GM12878 (cell line): ENCODE measurements at regions not wholly inside any gene's neighbourhood (a gene's known extent, or its start where the extent isn't known, plus 50 kb on each side); places are given as distances from the start of the nearest gene placed in this dataset.

ENCODE experiments used
- ATAC-seq: fragments of 200-7000 bp; cut with Tn5 transposase; 3 replicates; pipeline ENCODE4 v1.9.1; 2020; ENCODE audit warnings: mild to moderate bottlenecking, moderate library complexity
- BruUV-seq: library from RNA; stranded (reverse); fragments of 400-500 nt; replicated peaks from 2 replicates; lab custom pipeline; 2021; lab: Mats Ljungman, UMichigan
- CTCF ChIA-PET: fragments of 300-600 bp; sonication (Branson Sonifier 250); formaldehyde crosslinking; extraction: SDS; loops from one replicate; lab custom pipeline; 2021; ENCODE audit warnings: inconsistent platforms; lab: Yijun Ruan, JAX
- POLR2A ChIA-PET: fragments of 350-600 bp; formaldehyde crosslinking; extraction: SDS; loops from one replicate; lab custom pipeline; 2021; ENCODE audit warnings: inconsistent platforms; lab: Charles Lee
- RAD21 ChIA-PET: fragments of 300-600 bp; sonication (Branson Sonifier 250); formaldehyde crosslinking; loops from one replicate; lab custom pipeline; 2023; ENCODE audit warnings: antibody characterized with exemption; ENCODE audit not compliant: unreplicated experiment; lab: Charles Lee
- SMC1A ChIA-PET: fragments of 300-600 bp; sonication (Branson Sonifier 250); formaldehyde crosslinking; loops from one replicate; lab custom pipeline; 2023; ENCODE audit not compliant: unreplicated experiment, uncharacterized antibody; lab: Charles Lee
- DNase-seq: peaks from one replicate; pipeline ENCODE4 v3.0.0-alpha.2; 2011; ENCODE audit warnings: low read depth, low spot score
- FAIRE-seq: peaks from 3 replicates; lab custom pipeline; 2011; peaks lifted over from hg19 to GRCh38; lab: Jason Lieb, UNC
- H2AFZ ChIP-seq: 2 replicates; pipeline ENCODE4 v1.6.0; 2011; ENCODE audit warnings: low read depth, low read length, control low read depth; ENCODE audit not compliant: control insufficient read depth
- H3K27ac ChIP-seq: 2 replicates; pipeline ENCODE4 v1.5.1; 2011; ENCODE audit warnings: control low read depth; ENCODE audit not compliant: control insufficient read depth, insufficient read depth
- H3K27me3 ChIP-seq, 2 experiments: replicated peaks in 1 of 2; 2 replicates each; pipeline versions ENCODE4 v1.6.0 to v1.6.1; 2011; ENCODE audit warnings: low read length in 1 of 2; ENCODE audit not compliant: control insufficient read depth in 2 of 2, insufficient read depth in 2 of 2
- H3K36me3 ChIP-seq, 2 experiments: 2 replicates each; pipeline ENCODE4 v1.5.1; 2011; ENCODE audit warnings: low read length in 1 of 2; ENCODE audit not compliant: control insufficient read depth in 2 of 2, insufficient read depth in 2 of 2
- H3K4me1 ChIP-seq: 2 replicates; pipeline ENCODE4 v1.6.1; 2011; ENCODE audit warnings: mild to moderate bottlenecking, low read length, moderate library complexity, mixed read lengths; ENCODE audit not compliant: control insufficient read depth, insufficient read depth
- H3K4me2 ChIP-seq: 2 replicates; pipeline ENCODE4 v1.6.0; 2011; ENCODE audit warnings: control low read depth; ENCODE audit not compliant: control insufficient read depth, insufficient read depth
- H3K4me3 ChIP-seq: fragments of 200-600 bp; sonication (generic); 2 replicates; pipeline ENCODE4 v1.5.1; 2016
- H3K79me2 ChIP-seq: 2 replicates; pipeline ENCODE4 v1.6.0; 2011; ENCODE audit warnings: low read length; ENCODE audit not compliant: control insufficient read depth, insufficient read depth
- H3K9ac ChIP-seq: 2 replicates; pipeline ENCODE4 v1.8.0; 2011; ENCODE audit warnings: low read length, control low read depth, mixed read lengths; ENCODE audit not compliant: control insufficient read depth, insufficient read depth
- H3K9me3 ChIP-seq: replicated peaks from 3 replicates; pipeline ENCODE4 v1.5.1; 2011; ENCODE audit warnings: mild to moderate bottlenecking, low read length; ENCODE audit not compliant: control insufficient read depth, insufficient read depth
- H4K20me1 ChIP-seq: 2 replicates; pipeline ENCODE4 v1.6.0; 2011; ENCODE audit not compliant: control insufficient read depth, insufficient read depth
- CBFB ChIP-seq: IDR thresholded peaks from 2 replicates; pipeline ENCODE4 v1.6.1; 2016; ENCODE audit warnings: antibody characterized with exemption, low read depth
- KAT2A ChIP-seq: conservative IDR thresholded peaks from 2 replicates; pipeline ENCODE4 v1.6.1; 2011; ENCODE audit warnings: low read depth, low read length; ENCODE audit not compliant: control insufficient read depth
- SIX5 ChIP-seq: IDR thresholded peaks from 2 replicates; pipeline ENCODE4 v1.6.1; 2011; ENCODE audit warnings: mild to moderate bottlenecking, low read depth, low read length, moderate library complexity; ENCODE audit not compliant: severe bottlenecking
- SUZ12 ChIP-seq: fragments of 200-600 bp; sonication (generic); IDR thresholded peaks from one replicate; pipeline ENCODE4 v1.6.1; 2018; ENCODE audit warnings: antibody characterized with exemption, mild to moderate bottlenecking; ENCODE audit not compliant: unreplicated experiment
- WGBS: methylation state at CpG from one replicate; pipeline ENCODE4 v1.1.6; 2016; ENCODE audit warnings: low lambda C conversion rate; ENCODE audit not compliant: insufficient replicate concordance, insufficient coverage; ENCODE audit errors: missing lambda C conversion rate; 5-methylcytosine and 5-hydroxymethylcytosine counted together
- in situ Hi-C: fragments of 300-500 bp; cut with MboI; formaldehyde crosslinking; loops from 9 replicates; pipeline ENCODE4 v1.14.3; 2018; ENCODE audit warnings: mixed read lengths
- intact Hi-C: fragments of 100-400 bp; cut with micrococcal nuclease; formaldehyde crosslinking; loops from one replicate; pipeline ENCODE4 v1.14.2; 2022; ENCODE audit not compliant: unreplicated experiment

DNA sequence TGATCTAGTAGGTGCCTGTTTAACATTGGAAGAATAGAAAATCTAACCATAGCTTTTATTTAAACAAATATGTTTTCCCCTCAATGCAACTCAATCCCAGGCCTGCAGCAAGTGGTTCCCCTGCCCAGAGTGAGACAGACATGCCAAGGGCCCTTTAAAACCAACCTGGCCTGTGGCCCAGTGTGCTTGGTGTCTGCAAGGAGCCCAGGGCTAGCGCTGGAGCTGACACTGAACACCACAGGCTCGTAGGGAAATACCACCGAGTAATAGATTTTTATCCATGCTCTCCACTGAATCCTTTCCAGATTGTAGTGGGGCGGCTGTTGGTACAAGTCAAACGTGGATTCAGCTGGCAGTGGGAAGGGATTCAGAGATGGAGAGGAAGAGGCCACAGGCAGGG is 95.6 kb upstream of the NRXN3 start:
- no peak for FAIRE-seq
- CTCF ChIA-PET: interaction anchor here (0.7 kb wide), 1 partner anchor 51 kb away, joined by 3 read pairs; no protein-coding TSS in a partner anchor

DNA sequence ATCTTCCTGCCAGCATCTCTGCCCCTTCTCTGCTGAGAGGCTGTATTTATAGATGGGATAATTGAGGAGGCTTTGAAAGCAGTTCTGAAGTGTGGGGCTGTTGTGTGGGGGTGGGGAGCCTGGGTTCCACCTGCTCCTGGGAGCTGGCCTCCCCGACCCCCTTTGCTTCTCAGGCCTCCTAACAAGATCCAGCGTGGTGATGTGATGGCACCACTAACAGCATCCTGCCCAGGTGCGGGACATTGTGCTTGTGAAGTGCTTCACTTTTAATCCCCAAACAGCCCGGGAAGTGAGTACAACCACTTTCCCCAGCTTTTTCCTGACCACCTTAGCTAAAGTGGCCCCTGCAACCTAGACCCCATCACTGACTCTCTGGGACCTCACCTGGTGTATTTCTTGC is 95.1 kb upstream of the NRXN3 start:
- Histone ChIP-seq H4K20me1 (no peaks in the 10 kb centered on the region), H3K27me3 (no peaks in the 10 kb centered on the region), H3K79me2 (no peaks in the 10 kb centered on the region), H3K9me3 (no peaks in the 10 kb centered on the region), H2AFZ (no peak overlapping the region), H3K9ac (no peak overlapping the region), H3K4me3 (no peak overlapping the region), H3K4me2 (no peak overlapping the region)
- FAIRE-seq (no peak), DNase-seq (no peak)
- 47% methylated on average over 4 of the region's 4 CpGs for WGBS
- ChIA-PET POLR2A (no interaction called here), RAD21 (no interaction called here), SMC1A (no interaction called here), CTCF (interaction anchor here (0.7 kb wide), 1 partner anchor 51 kb away, joined by 3 read pairs; no protein-coding TSS in a partner anchor)
- no TSS peak for BruUV-seq
- in situ Hi-C loops: no loop called here
- TF ChIP-seq KAT2A (no peak), SUZ12 (no peak)
- TF ChIP-seq, all 136 proteins: peak for 0
- Histone ChIP-seq H3K4me1 (no peaks in the 10 kb centered on the region), H3K27ac (no peak overlapping the region), H3K36me3 (no peaks in the 10 kb centered on the region)
- ATAC-seq: no peak
- intact Hi-C loops: no loop called here

More for the DNA sequence above, 95.6 kb upstream of the NRXN3 start:
- no peaks in the 10 kb centered on the region for H4K20me1 ChIP-seq
- DNase-seq (no peak), ATAC-seq (no peak)
- no peak overlapping the region for H3K27ac ChIP-seq
- no peak overlapping the region for H2AFZ ChIP-seq
- RAD21 ChIA-PET: no interaction called here
- no peaks in the 10 kb centered on the region for H3K27me3 ChIP-seq
- no peaks in the 10 kb centered on the region for H3K4me1 ChIP-seq
- H3K9ac ChIP-seq: no peak overlapping the region
- POLR2A ChIA-PET: no interaction called here
- H3K4me2 ChIP-seq: no peak overlapping the region
- no peak overlapping the region for H3K4me3 ChIP-seq
- H3K36me3 ChIP-seq: no peaks in the 10 kb centered on the region
- 10% methylated on average over 5 of the region's 5 CpGs for WGBS
- H3K9me3 ChIP-seq: no peaks in the 10 kb centered on the region
- BruUV-seq: no TSS peak
- TF ChIP-seq SIX5 (no peak), CBFB (no peak)
- H3K79me2 ChIP-seq: no peaks in the 10 kb centered on the region
- in situ Hi-C loops (no loop called here), intact Hi-C loops (no loop called here)
- SMC1A ChIA-PET: interaction anchor here (1.9 kb wide), 1 partner anchor 9 kb away, joined by 6 read pairs; no protein-coding TSS in a partner anchor
